GM23338 (cell line): ENCODE measurements at regions not wholly inside any gene's neighbourhood (a gene's known extent, or its start where the extent isn't known, plus 50 kb on each side); places are given as distances from the start of the nearest gene placed in this dataset.

Source experiments
- ATAC-seq: fragments of 200-7000 bp; cut with Tn5 transposase; 3 replicates; pipeline ENCODE4 v1.9.1; 2020
- DNase-seq: peaks from one replicate; pipeline ENCODE4 v3.0.0-alpha.2; 2015; ENCODE audit warnings: low spot score
- H2AFZ ChIP-seq: fragments of 200-600 bp; sonication (generic); 2 replicates; pipeline ENCODE4 v1.8.0; 2016; ENCODE audit warnings: antibody characterized with exemption, mild to moderate bottlenecking, moderate library complexity
- H3F3A ChIP-seq: fragments of 200-600 bp; sonication (generic); replicated peaks from 2 replicates; pipeline ENCODE4 v1.8.0; 2017; ENCODE audit warnings: antibody characterized with exemption, mixed run types, low read depth
- H3K27ac ChIP-seq: fragments of 200-600 bp; sonication (generic); 2 replicates; pipeline ENCODE4 v1.6.1; 2016; ENCODE audit warnings: low read depth
- H3K27me3 ChIP-seq: fragments of 200-600 bp; sonication (generic); 2 replicates; pipeline ENCODE4 v1.8.0; 2016; ENCODE audit warnings: mild to moderate bottlenecking, mixed run types, moderate library complexity; ENCODE audit not compliant: insufficient read depth
- H3K36me3 ChIP-seq: fragments of 200-600 bp; sonication (generic); 2 replicates; pipeline ENCODE4 v1.8.0; 2016; ENCODE audit warnings: mild to moderate bottlenecking; ENCODE audit not compliant: insufficient read depth
- H3K4me1 ChIP-seq: fragments of 200-600 bp; sonication (generic); 2 replicates; pipeline ENCODE4 v1.8.0; 2016; ENCODE audit warnings: mild to moderate bottlenecking, moderate library complexity; ENCODE audit not compliant: insufficient read depth
- H3K4me2 ChIP-seq: fragments of 200-600 bp; sonication (generic); 2 replicates; pipeline ENCODE4 v1.7.1; 2017; ENCODE audit warnings: mixed run types
- H3K4me3 ChIP-seq: fragments of 200-600 bp; sonication (generic); 2 replicates; pipeline ENCODE4 v1.6.1; 2016; ENCODE audit warnings: mixed run types
- H3K79me2 ChIP-seq: fragments of 200-600 bp; sonication (generic); replicated peaks from 2 replicates; pipeline ENCODE4 v1.8.0; 2017; ENCODE audit warnings: mild to moderate bottlenecking; ENCODE audit not compliant: insufficient read depth
- H3K9me2 ChIP-seq: fragments of 200-600 bp; sonication (generic); 2 replicates; pipeline ENCODE4 v1.8.0; 2017; ENCODE audit not compliant: insufficient read depth
- H4K20me1 ChIP-seq: fragments of 200-600 bp; sonication (generic); replicated peaks from 2 replicates; pipeline ENCODE4 v1.8.0; 2017; ENCODE audit warnings: mild to moderate bottlenecking; ENCODE audit not compliant: insufficient read depth
- H3K27ac Mint-ChIP-seq: 2 replicates; pipeline ENCODE4 v1.8.0; 2020; ENCODE audit warnings: inconsistent platforms, mild to moderate bottlenecking, moderate library complexity, mixed read lengths
- H3K27me3 Mint-ChIP-seq: 3 replicates; pipeline ENCODE4 v1.8.0; 2022; ENCODE audit warnings: low read depth, mild to moderate bottlenecking, moderate library complexity, mixed read lengths, inconsistent platforms; ENCODE audit not compliant: insufficient read depth, poor library complexity
- H3K36me3 Mint-ChIP-seq: 3 replicates; pipeline ENCODE4 v1.8.0; 2021; ENCODE audit warnings: low read depth, mild to moderate bottlenecking, inconsistent platforms, moderate library complexity, mixed read lengths
- H3K4me1 Mint-ChIP-seq: 3 replicates; pipeline ENCODE4 v1.8.0; 2020; ENCODE audit warnings: mild to moderate bottlenecking, inconsistent platforms, mixed read lengths
- H3K4me3 Mint-ChIP-seq: 3 replicates; pipeline ENCODE4 v1.8.0; 2021; ENCODE audit warnings: moderate library complexity, mild to moderate bottlenecking, inconsistent platforms, mixed read lengths
- H3K9me3 Mint-ChIP-seq: 3 replicates; pipeline ENCODE4 v1.8.0; 2020; ENCODE audit warnings: moderate library complexity, mild to moderate bottlenecking, inconsistent platforms, mixed read lengths
- CREB1 ChIP-seq: fragments of 250-450 bp; sonication (Bioruptor Pico); IDR thresholded peaks from 2 replicates; pipeline ENCODE4 v1.5.0; 2020; ENCODE audit warnings: low read depth, mild to moderate bottlenecking, moderate library complexity
- ETS1 ChIP-seq: IDR thresholded peaks from 2 replicates; pipeline ENCODE4 v1.6.1; 2016; ENCODE audit warnings: antibody characterized with exemption
- EZH2 ChIP-seq: fragments of 200-600 bp; sonication (generic); IDR thresholded peaks from one replicate; pipeline ENCODE4 v1.8.0; 2017; ENCODE audit warnings: antibody characterized with exemption, mild to moderate bottlenecking, low read depth; ENCODE audit not compliant: unreplicated experiment
- EZH2phosphoT487 ChIP-seq: fragments of 200-600 bp; sonication (generic); IDR thresholded peaks from one replicate; pipeline ENCODE4 v1.8.1; 2018; ENCODE audit warnings: antibody characterized with exemption; ENCODE audit not compliant: unreplicated experiment
- JUNB ChIP-seq: IDR thresholded peaks from one replicate; pipeline ENCODE4 v1.6.1; 2016; ENCODE audit warnings: antibody characterized with exemption; ENCODE audit not compliant: unreplicated experiment
- NANOG ChIP-seq: IDR thresholded peaks from 2 replicates; pipeline ENCODE4 v1.6.1; 2016; ENCODE audit warnings: antibody characterized with exemption, borderline replicate concordance
- POLR2AphosphoS5 ChIP-seq: IDR thresholded peaks from 2 replicates; pipeline ENCODE4 v1.6.1; 2016; ENCODE audit warnings: antibody characterized with exemption, low read depth
- REST ChIP-seq: IDR thresholded peaks from one replicate; pipeline ENCODE4 v1.6.1; 2018; ENCODE audit warnings: antibody characterized with exemption; ENCODE audit not compliant: unreplicated experiment
- STAT1 ChIP-seq: IDR thresholded peaks from one replicate; pipeline ENCODE4 v1.6.1; 2016; ENCODE audit warnings: antibody characterized with exemption; ENCODE audit not compliant: unreplicated experiment
- ZNF114 ChIP-seq: fragments of 250-450 bp; sonication (Bioruptor Pico); IDR thresholded peaks from 2 replicates; pipeline ENCODE4 v1.5.0; 2020; ENCODE audit warnings: mild to moderate bottlenecking, moderate library complexity
- ZNF331 ChIP-seq: fragments of 250-450 bp; sonication (Bioruptor Pico); IDR thresholded peaks from 2 replicates; pipeline ENCODE4 v1.5.0; 2020; ENCODE audit warnings: low read depth, mild to moderate bottlenecking, moderate library complexity
- ZNF462 ChIP-seq: fragments of 250-450 bp; sonication (Bioruptor Pico); IDR thresholded peaks from 2 replicates; pipeline ENCODE4 v1.5.0; 2020; ENCODE audit warnings: mild to moderate bottlenecking, moderate library complexity
- TF ChIP-seq, protein P1 (sequence below), 2 experiments: fragments of 200-600 bp in 1 of 2; sonication (generic) in 1 of 2; conservative IDR thresholded peaks; 2 replicates each; pipeline versions ENCODE4 v1.5.1 to v1.6.1; 2016 to 2017; ENCODE audit warnings: antibody characterized with exemption in 2 of 2, low read depth in 2 of 2, mild to moderate bottlenecking in 2 of 2, moderate library complexity in 1 of 2

GRCh38 chr4:178070163-178070562 is 627.9 kb upstream of the AGA start:
- H3K4me3 Mint-ChIP-seq: no peak overlapping the region
- Histone ChIP-seq H3K79me2 (no peaks in the 10 kb centered on the region), H3K9me2 (no peaks in the 10 kb centered on the region), H3K27me3 (no peaks in the 10 kb centered on the region), H3K36me3 (no peaks in the 10 kb centered on the region), H2AFZ (no peak overlapping the region), H4K20me1 (no peaks in the 10 kb centered on the region), H3F3A (no peaks in the 10 kb centered on the region), H3K4me2 (no peak overlapping the region), H3K4me3 (no peak overlapping the region), H3K27ac (no peak overlapping the region), H3K4me1 (no peaks in the 10 kb centered on the region)
- TF ChIP-seq POLR2AphosphoS5: no peak
- no peak for TF ChIP-seq ZNF331 (CRISPR knock-in tag)
- TF ChIP-seq, protein P1, sequence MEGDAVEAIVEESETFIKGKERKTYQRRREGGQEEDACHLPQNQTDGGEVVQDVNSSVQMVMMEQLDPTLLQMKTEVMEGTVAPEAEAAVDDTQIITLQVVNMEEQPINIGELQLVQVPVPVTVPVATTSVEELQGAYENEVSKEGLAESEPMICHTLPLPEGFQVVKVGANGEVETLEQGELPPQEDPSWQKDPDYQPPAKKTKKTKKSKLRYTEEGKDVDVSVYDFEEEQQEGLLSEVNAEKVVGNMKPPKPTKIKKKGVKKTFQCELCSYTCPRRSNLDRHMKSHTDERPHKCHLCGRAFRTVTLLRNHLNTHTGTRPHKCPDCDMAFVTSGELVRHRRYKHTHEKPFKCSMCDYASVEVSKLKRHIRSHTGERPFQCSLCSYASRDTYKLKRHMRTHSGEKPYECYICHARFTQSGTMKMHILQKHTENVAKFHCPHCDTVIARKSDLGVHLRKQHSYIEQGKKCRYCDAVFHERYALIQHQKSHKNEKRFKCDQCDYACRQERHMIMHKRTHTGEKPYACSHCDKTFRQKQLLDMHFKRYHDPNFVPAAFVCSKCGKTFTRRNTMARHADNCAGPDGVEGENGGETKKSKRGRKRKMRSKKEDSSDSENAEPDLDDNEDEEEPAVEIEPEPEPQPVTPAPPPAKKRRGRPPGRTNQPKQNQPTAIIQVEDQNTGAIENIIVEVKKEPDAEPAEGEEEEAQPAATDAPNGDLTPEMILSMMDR (conservative IDR thresholded peaks at IDR 0.05; ENCODE audit: low read depth in 2 of 2): no peak
- TF ChIP-seq REST: no peak
- TF ChIP-seq CREB1: no peak
- TF ChIP-seq STAT1: no peak
- no peak for TF ChIP-seq ETS1
- no peak for TF ChIP-seq JUNB
- no peak for TF ChIP-seq EZH2phosphoT487
- TF ChIP-seq ZNF462: no peak
- TF ChIP-seq EZH2: no peak
- no peak for TF ChIP-seq NANOG
- no peak for TF ChIP-seq ZNF114
- no peaks in the 10 kb centered on the region for H3K36me3 Mint-ChIP-seq
- H3K4me1 Mint-ChIP-seq: no peaks in the 10 kb centered on the region
- H3K27me3 Mint-ChIP-seq: no peaks in the 10 kb centered on the region
- ATAC-seq (no peak), DNase-seq (no peak)
- no peaks in the 10 kb centered on the region for H3K9me3 Mint-ChIP-seq
- no peak overlapping the region for H3K27ac Mint-ChIP-seq
